Stimulated activated CD4-positive, alpha-beta T cell treated with anti-CD3 and anti-CD28 coated beads, Interleukin-15, amount 100 ng/mL, for 48 hours (primary cell): ENCODE measurements at regions not wholly inside any gene's neighbourhood (a gene's known extent, or its start where the extent isn't known, plus 50 kb on each side); places are given as distances from the start of the nearest gene placed in this dataset.

ENCODE experiments used
- DNase-seq, 2 donors: peaks; one replicate each; pipeline ENCODE4 v3.0.0-alpha.2; 2020; ENCODE audit warnings: low read depth in 2 of 2

DNA sequence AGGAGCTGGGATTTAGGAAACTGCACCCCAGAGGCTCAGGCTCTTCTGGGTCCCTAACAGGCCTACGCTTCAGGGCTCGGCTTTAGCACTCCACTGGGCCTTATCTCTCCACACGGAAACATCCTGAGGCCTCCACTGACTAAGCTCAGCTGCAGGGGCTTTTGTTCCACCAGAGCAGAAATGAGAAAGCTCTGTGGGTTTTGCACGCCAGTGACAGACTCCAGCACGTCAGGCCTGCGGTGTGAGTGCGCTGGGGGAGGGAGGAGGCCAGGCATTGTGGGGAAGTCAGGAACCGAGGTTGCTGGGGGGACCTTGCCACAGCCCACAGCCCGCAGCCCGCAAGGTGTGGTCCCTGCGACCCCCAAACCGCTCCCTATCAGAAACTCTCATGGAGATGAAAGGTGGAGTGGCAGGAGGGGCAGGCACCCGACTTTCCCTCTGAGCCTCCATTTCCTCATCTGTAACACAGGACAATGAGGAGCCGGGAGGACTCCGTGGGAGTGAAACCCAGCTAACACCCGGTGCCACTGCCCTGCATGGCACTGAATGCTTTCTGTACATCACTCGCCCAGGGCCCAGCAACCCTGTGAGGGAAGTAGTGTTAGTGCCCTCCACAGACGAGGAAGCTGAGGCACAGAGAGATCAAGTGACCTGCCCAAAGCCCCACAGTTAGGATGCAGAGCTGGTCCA lies 106.5 kb downstream of the TPRA1 start:
- DNase-seq: peak; percentile 68 to 69

GRCh38 chr3:127483005-127483641 lies 107.4 kb downstream of the TPRA1 start:
- DNase-seq: no peak

DNA sequence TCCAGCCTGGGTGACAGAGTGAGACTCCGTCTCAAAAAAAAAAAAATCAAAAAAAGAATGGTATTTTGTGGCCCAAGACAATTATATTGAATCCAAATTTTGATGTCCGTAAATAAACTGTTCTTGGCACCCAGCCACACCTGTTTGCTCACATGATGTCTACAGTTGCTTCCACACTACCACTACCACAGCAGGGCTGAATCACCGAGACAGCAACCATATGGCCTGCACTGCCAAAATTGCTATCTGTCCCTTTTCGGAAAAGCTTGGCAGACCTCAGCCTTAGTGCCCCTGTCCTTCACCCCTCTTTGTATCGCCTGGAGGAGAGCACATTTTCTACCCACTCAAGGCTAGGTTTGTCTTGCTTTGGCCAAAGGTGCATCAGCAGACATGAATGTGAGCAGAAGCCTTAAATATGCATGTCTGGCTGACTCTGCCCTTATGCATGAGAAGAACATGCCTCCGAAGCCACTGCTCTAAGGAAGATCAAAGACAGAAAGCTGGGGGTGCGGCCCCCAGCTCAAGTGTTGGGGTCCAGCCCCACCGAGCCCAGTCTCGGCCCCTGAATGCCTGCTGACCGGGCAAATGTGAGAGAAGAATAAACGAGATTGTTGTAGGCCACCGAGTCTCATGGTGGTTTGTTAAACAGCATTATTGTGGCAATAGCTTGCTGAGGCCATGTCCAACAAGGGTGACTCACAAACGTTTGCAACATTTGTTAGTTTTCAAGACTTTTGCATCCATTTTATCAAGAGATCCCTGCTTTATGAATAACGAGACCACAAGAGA lies 108.1 kb downstream of the TPRA1 start:
- DNase-seq: no peak

DNA sequence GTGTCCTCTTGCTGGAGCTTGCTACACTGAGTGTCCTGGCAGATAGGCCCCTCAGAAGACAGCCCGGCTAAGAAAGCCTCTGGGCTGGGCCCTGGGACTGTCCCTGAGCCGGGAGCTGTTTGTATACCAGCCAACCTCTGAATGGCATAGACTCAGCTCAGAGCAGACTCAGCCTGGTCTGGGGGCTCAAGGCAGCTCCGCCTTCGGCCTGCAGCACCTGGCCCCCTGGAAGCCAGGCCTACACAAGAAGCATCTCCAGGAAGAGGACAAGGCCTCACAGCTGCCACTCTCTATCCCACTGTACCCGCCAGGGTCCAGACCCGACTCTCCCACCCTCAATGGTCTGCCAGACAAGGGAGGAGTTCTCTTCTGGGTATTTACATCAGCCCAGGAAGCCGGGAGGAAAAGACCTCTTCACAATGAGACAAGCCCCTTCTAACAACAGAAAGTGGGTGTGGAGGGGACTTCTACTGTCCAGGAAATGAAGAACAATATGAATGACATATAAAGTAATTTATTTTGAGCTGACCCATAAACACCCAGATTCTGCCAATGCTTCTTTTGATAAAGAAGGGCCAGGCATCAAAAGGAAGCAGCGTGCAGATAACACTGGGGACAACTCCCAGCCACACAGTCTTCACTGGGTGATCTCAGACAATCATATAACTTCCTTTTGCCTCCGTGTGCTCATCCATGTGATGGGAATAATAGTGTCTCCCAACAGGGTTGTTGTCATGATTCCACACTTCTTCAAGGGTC lies 110.2 kb downstream of the TPRA1 start:
- DNase-seq: no peak

DNA sequence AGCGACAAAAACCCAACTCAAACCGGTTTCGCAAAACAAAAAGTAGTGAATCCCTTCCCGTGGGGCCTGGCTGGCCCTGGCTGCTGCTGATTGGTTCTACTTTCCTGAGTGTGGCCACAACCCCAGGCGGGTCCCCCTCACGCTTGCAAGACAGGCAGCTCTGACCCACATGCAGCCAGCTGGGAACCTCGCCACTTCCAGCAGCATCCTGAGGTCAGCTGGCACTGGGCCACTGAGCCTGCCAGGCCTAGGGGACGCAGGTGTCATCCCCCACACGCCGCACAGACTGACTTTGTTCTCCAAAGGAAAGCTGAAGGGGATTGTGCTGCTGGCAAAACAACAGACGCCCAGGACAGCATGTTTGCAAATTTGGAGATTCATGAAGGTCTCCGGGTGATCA lies 111.1 kb downstream of the TPRA1 start:
- DNase-seq: no peak

DNA sequence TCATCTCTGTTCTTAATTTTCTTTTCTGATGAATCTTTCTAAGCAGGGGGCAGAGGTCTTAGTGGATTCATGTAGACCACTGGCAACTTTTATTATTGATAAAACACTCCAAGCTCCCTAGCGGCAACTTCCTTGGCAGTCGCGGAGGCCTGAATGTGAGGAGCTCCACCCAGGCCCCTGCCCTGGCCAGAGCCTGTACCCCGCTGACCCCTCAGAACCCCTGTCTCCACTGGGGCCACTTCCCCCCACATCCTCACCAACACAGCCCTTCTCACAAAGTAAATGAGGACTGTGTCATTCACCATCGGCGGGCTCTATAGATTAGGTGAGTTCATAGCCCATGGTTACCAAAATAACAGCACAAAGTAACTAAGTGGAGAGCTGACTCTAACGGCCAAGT lies 111.6 kb downstream of the TPRA1 start:
- DNase-seq: no peak

DNA sequence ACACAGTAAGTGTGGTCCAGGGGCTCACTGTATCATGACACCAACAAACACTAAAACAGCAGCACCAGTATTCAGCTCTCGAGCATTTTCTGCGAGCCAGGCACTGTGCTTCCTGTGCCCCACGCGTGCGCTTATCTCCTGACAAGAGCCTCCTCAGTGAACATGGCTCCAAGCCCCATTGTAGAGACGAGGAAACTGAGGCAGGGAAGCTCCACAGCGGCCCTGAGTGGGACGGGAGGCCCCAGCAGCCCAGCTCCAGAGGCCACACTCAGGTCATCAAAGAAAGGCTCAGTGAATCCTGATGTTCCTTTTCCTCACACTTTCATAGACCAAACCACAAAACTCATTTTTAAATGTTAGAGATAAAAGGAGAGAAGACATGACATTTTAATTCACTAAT lies 113.1 kb downstream of the TPRA1 start:
- no peak for DNase-seq

DNA sequence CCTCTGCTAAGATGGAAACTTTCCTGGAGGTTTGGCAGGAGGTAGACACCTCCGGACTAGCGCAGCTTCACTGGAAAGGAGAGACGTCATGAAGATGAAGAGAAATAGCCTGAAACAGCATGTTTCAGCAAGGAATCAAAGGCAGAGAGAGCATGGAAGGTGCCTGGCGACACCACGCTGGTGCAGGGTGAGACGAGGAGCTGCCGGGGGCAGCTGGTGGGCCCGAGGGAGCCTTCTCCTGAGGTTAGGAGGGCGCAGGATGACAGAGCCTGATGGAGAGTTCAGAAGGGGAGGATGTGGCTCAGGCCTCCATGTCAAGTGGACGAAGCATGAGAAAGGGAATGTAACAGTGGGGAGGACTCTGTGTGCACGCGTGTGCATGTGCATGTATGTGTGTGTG lies 113.6 kb downstream of the TPRA1 start:
- no peak for DNase-seq

DNA sequence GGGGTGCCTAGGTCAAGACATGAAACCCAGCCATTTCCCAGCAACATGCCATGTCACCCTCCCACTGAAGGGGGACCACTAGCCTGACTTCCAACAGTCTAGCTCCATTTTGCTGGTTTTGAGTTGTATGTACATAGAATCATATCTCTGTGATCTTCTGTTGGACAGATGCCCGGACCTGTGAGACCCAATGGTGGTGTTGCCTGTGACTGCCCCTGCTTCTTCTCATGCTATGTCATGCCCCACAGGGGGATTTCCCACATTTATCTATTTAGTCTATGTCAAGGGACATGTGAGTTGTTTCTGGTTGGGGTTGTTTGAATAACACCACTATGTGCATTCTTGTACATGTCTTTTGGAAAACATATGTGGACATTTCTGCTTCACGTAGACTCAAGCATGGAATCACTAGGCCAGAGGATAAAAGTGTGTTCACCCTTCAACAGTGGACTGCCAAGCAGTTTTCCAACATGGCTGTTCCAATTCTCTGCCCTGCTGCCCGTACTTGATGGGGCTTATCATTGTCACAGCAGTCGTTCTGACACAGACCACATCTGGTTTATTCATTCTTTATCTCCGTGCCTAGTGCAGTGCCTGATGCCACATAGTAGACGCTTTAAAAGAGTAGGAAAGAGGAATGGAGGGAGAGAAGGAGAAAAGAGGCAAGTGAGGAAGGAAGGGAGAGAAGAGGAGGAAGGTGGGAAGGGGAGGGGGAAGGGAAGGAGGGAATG lies 114.4 kb downstream of the TPRA1 start:
- no peak for DNase-seq

DNA sequence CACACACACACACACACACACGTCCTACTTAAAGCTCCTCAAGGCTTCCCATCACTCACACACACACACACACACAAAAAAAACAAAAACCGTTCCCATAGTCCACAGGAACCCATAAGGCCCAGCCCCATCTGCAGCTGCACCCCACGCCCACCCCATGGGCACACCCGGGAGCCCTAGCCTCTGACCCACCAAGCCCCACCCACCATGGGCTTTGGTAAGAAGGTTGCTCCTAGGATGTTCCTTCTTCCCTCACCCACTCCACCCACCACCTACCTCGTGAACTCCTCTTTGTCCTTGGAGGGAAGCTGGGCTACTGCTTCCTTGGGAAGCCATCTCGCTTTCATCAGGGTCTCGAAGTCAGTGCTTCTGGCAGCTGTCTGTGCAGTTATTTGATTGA lies 115.1 kb downstream of the TPRA1 start:
- no peak for DNase-seq

- DNase-seq: no peak
Observed at GRCh38 chr3:127473244-127474024, 117.1 kb downstream of the TPRA1 start.

- DNase-seq: no peak
Observed at GRCh38 chr3:127472506-127472905, 118.0 kb downstream of the TPRA1 start.

DNA sequence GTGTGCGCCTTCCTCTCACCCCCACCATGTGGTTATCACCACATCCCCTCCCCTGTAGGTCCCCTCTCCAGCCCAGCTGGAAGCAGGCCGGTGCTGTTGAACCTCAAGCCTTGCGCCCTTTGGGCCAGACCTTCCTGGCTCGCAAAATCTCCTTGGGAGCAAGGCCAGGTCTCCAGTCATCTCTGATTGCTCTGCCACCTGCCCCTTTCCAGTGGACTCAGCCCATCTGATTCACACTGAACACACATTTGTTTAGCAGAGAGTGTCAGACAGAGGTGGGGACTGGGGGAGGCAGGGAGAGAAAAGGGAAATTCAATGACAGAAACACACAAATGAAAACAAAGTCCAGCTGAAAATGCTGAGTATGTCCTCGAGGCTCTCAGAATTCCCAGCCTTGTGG lies 119.4 kb downstream of the TPRA1 start:
- no peak for DNase-seq

- no peak for DNase-seq
Observed at GRCh38 chr3:127469760-127470159, 120.8 kb downstream of the TPRA1 start.

DNA sequence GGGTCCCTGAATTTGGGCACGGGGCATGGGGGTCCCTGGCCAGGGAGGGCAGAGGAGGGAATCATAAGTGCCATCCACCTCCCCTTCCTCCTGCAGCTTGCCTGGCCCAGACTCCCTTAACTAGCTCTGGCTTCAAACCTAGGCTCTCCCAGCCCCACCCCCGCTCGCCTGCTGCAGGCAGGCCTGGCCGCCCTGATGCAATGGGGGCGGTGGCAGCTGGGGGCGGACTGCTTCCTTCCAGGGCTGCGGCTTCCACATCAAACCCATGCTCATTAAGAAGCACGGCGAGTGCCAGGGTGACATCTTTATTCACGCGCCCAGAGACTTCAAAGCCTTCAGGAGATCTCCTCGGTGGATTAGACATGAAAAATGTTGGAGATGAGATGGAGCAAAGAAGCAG lies 123.1 kb downstream of the TPRA1 start:
- no peak for DNase-seq

GRCh38 chr3:127464642-127465041 lies 125.9 kb downstream of the TPRA1 start:
- DNase-seq: no peak

DNA sequence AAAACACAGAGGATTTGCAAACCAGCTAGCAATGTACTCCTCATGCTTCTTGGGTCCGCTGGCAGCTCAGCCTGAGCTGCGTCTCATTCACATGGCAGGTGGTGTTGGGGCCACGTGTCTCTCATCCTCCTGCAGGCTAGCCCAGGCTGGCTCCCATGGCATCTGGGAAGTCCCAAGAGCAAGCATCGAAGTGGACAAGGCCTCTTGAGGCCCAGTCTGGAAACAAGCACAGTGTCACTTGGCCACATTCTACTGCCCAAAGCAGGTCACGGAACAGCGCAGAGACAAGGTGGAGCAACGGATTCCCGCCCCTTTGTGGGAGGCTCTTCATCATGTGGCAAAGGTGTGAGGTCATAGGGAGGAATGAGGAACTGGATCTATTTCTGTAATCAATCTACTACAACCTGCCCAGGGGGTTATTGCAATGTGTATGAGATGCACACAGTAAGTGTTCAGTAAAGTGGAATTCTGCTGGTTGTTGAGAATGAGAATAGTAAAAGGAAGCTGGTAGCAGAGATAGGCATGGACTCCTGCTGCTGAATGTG lies 128.3 kb downstream of the TPRA1 start:
- DNase-seq: no peak

- DNase-seq: no peak
Observed at GRCh38 chr3:127461286-127461910, 129.1 kb downstream of the TPRA1 start.

GRCh38 chr3:127459891-127460290 lies 130.6 kb downstream of the TPRA1 start:
- DNase-seq: no peak
